Jurkat, Clone E6-1 (cell line): ENCODE measurements at regions not wholly inside any gene's neighbourhood (a gene's known extent, or its start where the extent isn't known, plus 50 kb on each side); places are given as distances from the start of the nearest gene placed in this dataset.
"Not testable (repeated sequence)": the region's sequence is repeated elsewhere in the genome, so short reads cannot be mapped to it uniquely, and the experiment has no call there.

Experiments
- DNase-seq: peaks from one replicate; pipeline ENCODE4 v3.0.0-alpha.2; 2011; ENCODE audit warnings: low read depth, low spot score
- H3K4me3 ChIP-seq: 2 replicates; pipeline ENCODE4 v1.5.1; 2011; ENCODE audit warnings: mild to moderate bottlenecking, low read length, control low read depth, moderate library complexity

GRCh38 chr14:19164426-19164825, 197.2 kb downstream of the POTEM start:
- not testable (repeated sequence) for H3K4me3 ChIP-seq, DNase-seq

GRCh38 chr14:19166056-19166455, 198.8 kb downstream of the POTEM start:
- H3K4me3 ChIP-seq, DNase-seq: not testable (repeated sequence)

GRCh38 chr14:19167454-19168190, 200.4 kb downstream of the POTEM start:
- not testable (repeated sequence) for H3K4me3 ChIP-seq, DNase-seq

- DNase-seq, H3K4me3 ChIP-seq: not testable (repeated sequence)
These were observed 201.0 kb downstream of the POTEM start for GRCh38 chr14:19168261-19168660.

GRCh38 chr14:19169561-19170362, 202.5 kb downstream of the POTEM start:
- H3K4me3 ChIP-seq, DNase-seq: not testable (repeated sequence)

GRCh38 chr14:19172745-19173144, 205.5 kb downstream of the POTEM start:
- H3K4me3 ChIP-seq, DNase-seq: not testable (repeated sequence)

- DNase-seq, H3K4me3 ChIP-seq: not testable (repeated sequence)
These were observed 206.0 kb downstream of the POTEM start for GRCh38 chr14:19173188-19173587.

GRCh38 chr14:19177435-19177834, 210.2 kb downstream of the POTEM start:
- H3K4me3 ChIP-seq, DNase-seq: not testable (repeated sequence)

- not testable (repeated sequence) for DNase-seq, H3K4me3 ChIP-seq
These were observed 213.1 kb downstream of the POTEM start for GRCh38 chr14:19180297-19180696.

GRCh38 chr14:19180881-19181280, 213.6 kb downstream of the POTEM start:
- not testable (repeated sequence) for DNase-seq

GRCh38 chr14:19195146-19195545, 227.9 kb downstream of the POTEM start:
- DNase-seq, H3K4me3 ChIP-seq: not testable (repeated sequence)

More at GRCh38 chr14:19180881-19181280, 213.6 kb downstream of the POTEM start:
- H3K4me3 ChIP-seq, result not testable (repeated sequence)

- DNase-seq, result not testable (repeated sequence)
These were observed 230.4 kb downstream of the POTEM start for GRCh38 chr14:19197488-19198234.

GRCh38 chr14:19198341-19198740, 231.1 kb downstream of the POTEM start:
- not testable (repeated sequence) for DNase-seq, H3K4me3 ChIP-seq

More at GRCh38 chr14:19197488-19198234, 230.4 kb downstream of the POTEM start:
- H3K4me3 ChIP-seq, result not testable (repeated sequence)

- not testable (repeated sequence) for H3K4me3 ChIP-seq, DNase-seq
These were observed 232.6 kb downstream of the POTEG start for GRCh38 chr14:19201394-19202052.

- not testable (repeated sequence) for H3K4me3 ChIP-seq, DNase-seq
These were observed 232.1 kb downstream of the POTEG start for GRCh38 chr14:19202053-19202442.

- not testable (repeated sequence) for H3K4me3 ChIP-seq, DNase-seq
These were observed 230.7 kb downstream of the POTEG start for GRCh38 chr14:19203250-19203972.

GRCh38 chr14:19204827-19205226, 229.3 kb downstream of the POTEG start:
- not testable (repeated sequence) for DNase-seq, H3K4me3 ChIP-seq

- DNase-seq, H3K4me3 ChIP-seq: not testable (repeated sequence)
These were observed 217.7 kb downstream of the POTEG start for GRCh38 chr14:19216480-19216879.
